ENCODE measurements at regions not wholly inside any gene's neighbourhood (a gene's known extent, or its start where the extent isn't known, plus 50 kb on each side); places are given as distances from the start of the nearest gene placed in this dataset.

DNA sequence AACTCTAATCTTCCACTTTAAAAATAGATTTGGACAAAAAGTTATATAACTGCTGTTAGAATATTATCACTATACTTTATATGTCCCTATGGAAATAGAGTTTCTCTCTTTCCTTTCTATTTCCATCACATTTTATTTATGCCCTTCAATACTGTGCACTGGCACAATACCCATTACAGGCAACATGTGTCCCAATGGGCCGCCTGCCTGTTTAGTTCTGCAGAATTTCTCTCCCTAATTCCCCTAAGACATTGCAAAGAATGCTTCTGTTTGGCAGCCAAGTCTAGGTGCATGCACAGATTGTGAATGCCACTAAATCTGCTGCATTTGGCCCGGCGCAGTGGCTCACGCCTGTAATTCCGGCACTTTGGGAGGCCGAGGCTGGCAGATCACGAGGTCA is 520.4 kb upstream of the FLRT2 start:
- TF ChIP-seq, protein P1, sequence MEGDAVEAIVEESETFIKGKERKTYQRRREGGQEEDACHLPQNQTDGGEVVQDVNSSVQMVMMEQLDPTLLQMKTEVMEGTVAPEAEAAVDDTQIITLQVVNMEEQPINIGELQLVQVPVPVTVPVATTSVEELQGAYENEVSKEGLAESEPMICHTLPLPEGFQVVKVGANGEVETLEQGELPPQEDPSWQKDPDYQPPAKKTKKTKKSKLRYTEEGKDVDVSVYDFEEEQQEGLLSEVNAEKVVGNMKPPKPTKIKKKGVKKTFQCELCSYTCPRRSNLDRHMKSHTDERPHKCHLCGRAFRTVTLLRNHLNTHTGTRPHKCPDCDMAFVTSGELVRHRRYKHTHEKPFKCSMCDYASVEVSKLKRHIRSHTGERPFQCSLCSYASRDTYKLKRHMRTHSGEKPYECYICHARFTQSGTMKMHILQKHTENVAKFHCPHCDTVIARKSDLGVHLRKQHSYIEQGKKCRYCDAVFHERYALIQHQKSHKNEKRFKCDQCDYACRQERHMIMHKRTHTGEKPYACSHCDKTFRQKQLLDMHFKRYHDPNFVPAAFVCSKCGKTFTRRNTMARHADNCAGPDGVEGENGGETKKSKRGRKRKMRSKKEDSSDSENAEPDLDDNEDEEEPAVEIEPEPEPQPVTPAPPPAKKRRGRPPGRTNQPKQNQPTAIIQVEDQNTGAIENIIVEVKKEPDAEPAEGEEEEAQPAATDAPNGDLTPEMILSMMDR (IDR thresholded peaks at IDR 0.05; ENCODE audit: extremely low read depth in 1 of 2, insufficient read depth in 1 of 2, low read depth in 1 of 2, low read length in 2 of 2), result no peak
- no peak for TF ChIP-seq EZH2 (IDR thresholded peaks at IDR 0.05; ENCODE audit: borderline replicate concordance, low read depth, low read length, severe bottlenecking)
